ENCODE measurements at regions not wholly inside any gene's neighbourhood (a gene's known extent, or its start where the extent isn't known, plus 50 kb on each side); places are given as distances from the start of the nearest gene placed in this dataset.
"Not testable (repeated sequence)": the region's sequence is repeated elsewhere in the genome, so short reads cannot be mapped to it uniquely, and the experiment has no call there.

GRCh38 chr21:28877318-28877884, 115.3 kb downstream of the LTN1 start:
- no peak for DNase-seq

- no peak for DNase-seq
Measured at GRCh38 chr21:28875078-28875477, 117.6 kb downstream of the LTN1 start.

GRCh38 chr21:28872218-28872617, 120.5 kb downstream of the LTN1 start:
- DNase-seq: no peak

- DNase-seq: no peak
Measured at GRCh38 chr21:28871388-28872010, 121.2 kb downstream of the LTN1 start.

- no peak for DNase-seq
Measured at GRCh38 chr21:28867401-28867800, 125.3 kb downstream of the LTN1 start.

GRCh38 chr21:28865488-28866186, 127.0 kb downstream of the LTN1 start:
- no peak for DNase-seq

- DNase-seq: no peak
Measured at GRCh38 chr21:28858424-28858823, 134.3 kb downstream of the LTN1 start.

GRCh38 chr21:28857752-28858151, 134.9 kb downstream of the LTN1 start:
- DNase-seq: no peak

- DNase-seq: no peak
Measured at GRCh38 chr21:28856588-28857250, 136.0 kb downstream of the LTN1 start.

GRCh38 chr21:28852706-28853105, 140.0 kb downstream of the LTN1 start:
- DNase-seq: no peak

- no peak for DNase-seq
Measured at GRCh38 chr21:28851645-28852044, 141.0 kb downstream of the LTN1 start.

- not testable (repeated sequence) for DNase-seq
Measured at GRCh38 chr21:28839237-28839636, 153.4 kb downstream of the LTN1 start.

- not testable (repeated sequence) for DNase-seq
Measured at GRCh38 chr21:28837426-28837825, 155.3 kb downstream of the LTN1 start.

GRCh38 chr21:28836588-28836987, 156.1 kb downstream of the LTN1 start:
- DNase-seq: not testable (repeated sequence)

- no peak for DNase-seq
Measured at GRCh38 chr21:28834335-28835238, 158.1 kb downstream of the LTN1 start.

GRCh38 chr21:28833609-28834008, 159.1 kb downstream of the LTN1 start:
- no peak for DNase-seq

- DNase-seq: no peak
Measured at GRCh38 chr21:28833182-28833581, 159.5 kb downstream of the LTN1 start.

GRCh38 chr21:28832715-28833061, 160.0 kb downstream of the LTN1 start:
- DNase-seq: no peak

- DNase-seq: no peak
Measured at GRCh38 chr21:28832013-28832714, 160.5 kb downstream of the LTN1 start.

- no peak for DNase-seq
Measured at GRCh38 chr21:28828981-28829380, 163.7 kb downstream of the LTN1 start.

GRCh38 chr21:28828021-28828420, 164.7 kb downstream of the LTN1 start:
- no peak for DNase-seq

- DNase-seq: no peak
Measured at GRCh38 chr21:28827422-28827821, 165.3 kb downstream of the LTN1 start.
